ENCODE measurements at regions not wholly inside any gene's neighbourhood (a gene's known extent, or its start where the extent isn't known, plus 50 kb on each side); places are given as distances from the start of the nearest gene placed in this dataset.

DNA sequence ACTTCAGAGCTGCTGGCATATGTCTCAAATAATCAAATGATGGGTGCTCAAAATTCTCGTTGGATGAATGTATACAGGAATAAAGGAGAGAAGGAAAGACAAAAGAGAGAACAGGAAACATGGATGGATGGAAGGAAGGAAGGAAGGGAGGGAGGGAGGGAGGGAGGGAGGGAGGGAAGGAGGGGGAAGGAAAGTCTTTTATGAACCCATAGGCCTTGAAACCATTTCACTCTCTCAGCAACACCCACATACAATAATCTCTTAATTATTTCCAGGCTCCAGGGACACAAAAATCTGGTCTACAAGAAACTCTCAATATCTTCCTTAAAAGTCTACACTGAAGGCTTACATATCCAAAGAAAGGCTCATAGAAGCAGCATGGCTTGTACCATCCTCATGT is 363.4 kb upstream of the TMPO start:
- no peak for DNase-seq

DNA sequence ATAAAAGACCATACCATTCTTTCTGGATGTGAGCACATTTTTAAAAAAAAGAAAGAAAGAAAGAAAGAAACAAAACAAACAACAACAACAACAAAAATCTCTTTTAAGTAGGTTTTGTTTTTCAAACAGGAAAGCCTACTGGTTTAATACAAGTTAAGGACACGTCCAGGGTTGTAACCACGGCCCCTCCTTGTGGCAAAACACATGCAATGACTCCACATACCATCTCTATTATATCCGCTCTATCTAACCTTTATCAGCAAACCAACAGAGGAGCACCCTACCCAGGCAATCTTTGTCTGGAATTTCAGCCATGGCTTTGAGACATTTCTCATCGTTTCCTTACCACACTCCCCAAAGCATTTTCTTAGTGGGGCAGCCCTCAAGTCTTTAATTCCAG is 360.5 kb upstream of the TMPO start:
- peak; percentile 73 for DNase-seq

DNA sequence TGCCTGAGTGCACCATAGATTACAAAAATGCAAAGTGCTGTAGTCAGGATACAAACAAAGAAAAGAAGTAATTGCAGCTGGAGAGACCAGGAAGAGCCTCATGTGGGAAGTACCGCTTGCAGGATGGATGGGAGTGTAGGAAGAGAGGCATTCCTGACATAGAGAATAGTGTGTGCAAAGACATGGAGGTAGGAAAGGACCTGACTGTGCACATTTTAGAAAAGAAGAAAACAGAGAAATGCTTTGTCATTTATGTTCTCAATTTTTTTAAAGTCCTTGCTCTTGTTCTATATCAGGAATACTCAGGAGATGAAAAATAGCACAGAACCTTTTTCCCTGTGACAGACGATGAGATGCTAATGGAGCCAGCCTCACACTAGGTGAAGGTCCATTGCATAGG is 358.7 kb upstream of the TMPO start:
- DNase-seq: no peak

DNA sequence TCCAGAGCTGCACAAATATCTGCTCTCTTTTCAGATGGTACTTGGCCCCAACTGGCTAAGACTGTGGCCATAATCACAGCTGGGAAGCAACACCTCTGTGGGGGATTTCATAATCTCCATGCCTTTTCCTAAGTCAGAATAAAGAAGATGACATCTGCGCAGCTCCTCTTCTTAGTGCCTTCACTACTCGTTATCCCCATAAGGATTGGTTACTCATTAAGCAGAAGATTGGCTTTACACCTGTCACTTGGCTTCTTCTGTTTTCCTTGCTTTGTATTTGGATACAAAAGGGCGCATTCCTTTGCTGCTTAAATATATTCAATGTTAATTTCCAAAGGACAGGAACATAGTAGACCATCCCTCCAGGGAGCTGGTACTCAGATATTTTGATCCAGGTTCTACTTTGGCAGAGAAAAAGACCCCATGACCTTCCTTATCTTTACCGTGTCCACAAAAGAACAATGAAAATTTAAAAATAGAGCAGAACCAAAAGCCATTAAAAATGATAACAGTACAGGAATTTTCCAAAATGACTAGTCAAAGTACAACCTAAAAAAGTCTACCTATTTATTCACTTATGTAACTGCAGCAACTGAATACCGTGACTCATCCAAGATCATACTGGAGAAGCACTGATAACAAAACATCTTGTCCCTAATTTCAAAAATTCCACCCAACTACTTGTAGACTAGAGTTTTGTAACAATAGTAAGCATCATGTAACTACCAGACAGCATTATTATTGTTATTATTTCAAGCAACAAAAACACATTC is 352.3 kb upstream of the TMPO start:
- DNase-seq: no peak

DNA sequence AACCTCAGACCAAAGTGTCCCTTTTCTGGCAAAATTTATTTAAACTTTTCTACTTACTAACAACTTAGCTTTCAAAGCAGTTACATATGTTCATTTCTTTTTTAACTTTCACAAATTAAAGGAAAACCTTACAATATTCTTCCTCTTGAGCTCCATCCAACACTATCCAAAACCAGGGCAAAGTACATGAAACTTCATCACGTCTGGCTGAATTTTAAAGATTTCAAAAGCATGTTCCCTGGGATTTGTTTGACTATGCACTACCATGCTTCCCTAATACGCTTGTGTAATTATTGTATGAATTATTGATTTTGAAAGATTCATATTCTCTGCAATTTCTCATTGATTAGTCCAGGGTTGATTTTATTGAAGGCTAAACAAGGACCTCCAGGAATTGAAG is 343.1 kb upstream of the TMPO start:
- DNase-seq: no peak

DNA sequence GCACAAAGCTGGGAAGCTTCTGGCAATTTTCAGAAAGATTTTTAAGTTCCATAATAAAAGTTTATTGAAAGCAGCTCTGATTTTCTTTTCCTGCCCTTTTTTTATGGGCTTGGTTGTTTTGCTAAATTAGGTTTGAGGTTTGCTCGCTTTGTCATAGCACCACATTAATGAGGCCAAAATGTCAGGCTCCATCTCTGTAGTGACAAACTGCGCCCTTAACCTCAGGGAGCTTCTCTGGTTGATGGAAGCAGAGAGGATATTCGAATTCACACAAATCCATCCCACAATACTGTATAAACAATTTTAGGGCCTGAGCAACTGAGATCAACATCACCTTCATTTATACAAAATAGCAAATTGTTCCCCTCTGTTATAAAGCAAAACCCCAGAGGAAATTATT is 342.6 kb upstream of the TMPO start:
- DNase-seq: no peak

DNA sequence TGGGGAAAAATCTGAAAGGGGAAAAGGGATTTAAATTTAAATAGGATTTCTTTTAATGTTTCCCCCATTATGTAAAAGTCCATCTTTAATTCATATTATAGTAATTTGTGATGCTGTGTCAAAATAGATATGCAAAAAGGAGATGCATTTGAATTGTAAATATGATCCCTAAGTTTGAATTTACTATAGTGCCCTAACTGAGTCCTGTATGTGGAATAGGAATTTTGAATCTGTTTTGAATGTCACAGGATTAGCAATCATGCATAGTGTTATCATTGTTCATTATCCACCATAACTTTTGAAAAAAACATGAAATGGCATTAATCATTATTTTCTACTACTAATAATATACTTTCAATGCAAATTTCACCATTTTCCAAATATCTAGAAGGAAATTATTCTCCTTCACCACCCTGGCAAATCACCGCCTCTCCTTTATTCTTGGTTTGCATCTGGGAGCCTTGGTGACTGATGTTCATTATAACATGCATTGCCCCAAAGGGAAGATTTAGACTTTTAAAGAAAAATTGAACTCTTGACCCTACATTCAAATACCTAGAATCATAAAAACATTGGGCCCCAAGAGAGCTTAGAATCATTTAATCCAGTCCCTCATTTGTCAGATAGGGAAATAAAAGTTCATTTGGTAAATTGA is 341.5 kb upstream of the TMPO start:
- no peak for DNase-seq

DNA sequence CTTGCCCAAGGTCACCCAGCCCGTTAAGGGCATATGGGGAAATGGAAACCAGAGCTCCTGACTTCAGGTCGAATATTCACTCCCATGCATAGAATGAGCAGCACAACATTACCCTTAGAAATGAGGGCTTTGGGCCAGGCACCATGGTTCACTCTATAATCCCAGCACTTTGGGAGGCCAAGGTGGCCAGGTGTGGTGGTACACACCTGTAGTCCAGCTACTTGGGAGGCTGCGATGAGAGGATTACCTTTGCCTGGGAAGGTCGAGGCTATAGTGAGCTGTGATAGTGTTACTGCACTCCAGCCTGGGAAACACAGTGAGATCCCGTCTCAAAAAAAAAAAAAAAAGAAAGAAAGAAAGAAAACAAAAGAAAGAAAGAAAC is 341.0 kb upstream of the TMPO start:
- DNase-seq: no peak

DNA sequence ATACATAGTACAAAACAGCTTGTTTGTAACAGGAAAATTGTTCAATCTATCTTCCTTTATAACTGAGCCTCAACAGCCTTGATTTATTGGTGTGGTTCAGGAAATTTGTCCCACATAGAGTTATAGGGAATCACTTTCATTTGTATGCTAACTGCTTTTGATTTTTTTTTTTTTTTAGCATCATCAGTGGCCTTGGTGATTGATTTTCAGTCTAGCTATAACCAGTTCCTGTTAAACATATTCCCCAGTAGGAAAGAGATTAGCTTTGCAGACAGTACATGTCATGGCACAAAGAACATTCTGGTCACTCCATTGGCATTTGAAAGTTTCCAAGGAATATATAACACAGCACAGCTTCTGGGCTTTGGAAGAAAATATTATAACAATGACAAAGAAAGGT is 337.3 kb upstream of the TMPO start:
- no peak for DNase-seq

DNA sequence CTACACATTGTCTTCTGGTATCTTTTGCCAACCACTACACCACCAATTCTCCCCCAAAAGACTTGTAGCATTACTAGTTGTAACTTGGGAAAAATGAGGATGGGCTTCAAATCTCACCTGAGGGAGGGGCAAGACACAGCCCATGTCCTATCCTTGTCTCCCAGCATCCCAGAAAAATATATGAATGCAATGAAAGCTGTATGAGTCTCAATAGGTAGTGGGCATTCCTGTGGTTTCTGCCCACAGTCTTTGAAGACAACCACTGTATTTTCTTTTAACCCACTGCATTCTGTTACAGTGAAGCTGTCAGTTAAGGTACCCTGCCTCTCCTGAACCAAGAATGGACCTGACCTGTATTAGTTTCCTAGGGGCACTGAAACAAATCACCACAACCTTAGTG is 336.2 kb upstream of the TMPO start:
- no peak for DNase-seq

DNA sequence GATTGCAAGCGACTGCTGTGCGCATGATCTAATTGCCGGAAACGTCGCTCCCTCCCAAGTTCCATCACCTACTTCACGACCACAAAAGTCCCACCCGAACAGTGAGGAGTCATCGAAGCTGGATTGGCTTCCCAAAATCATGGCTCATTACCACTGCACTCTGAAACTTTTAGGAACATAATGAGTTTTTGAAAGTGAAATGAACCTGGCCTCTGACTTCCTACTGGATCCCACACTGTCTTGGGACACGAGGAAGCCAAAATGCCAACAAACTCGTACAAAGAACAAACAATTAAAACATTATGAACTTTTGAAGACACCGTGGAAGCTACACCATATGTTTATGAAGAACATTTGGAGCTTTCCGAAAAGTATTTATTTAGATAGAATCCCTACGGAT is 334.8 kb upstream of the TMPO start:
- DNase-seq: no peak

DNA sequence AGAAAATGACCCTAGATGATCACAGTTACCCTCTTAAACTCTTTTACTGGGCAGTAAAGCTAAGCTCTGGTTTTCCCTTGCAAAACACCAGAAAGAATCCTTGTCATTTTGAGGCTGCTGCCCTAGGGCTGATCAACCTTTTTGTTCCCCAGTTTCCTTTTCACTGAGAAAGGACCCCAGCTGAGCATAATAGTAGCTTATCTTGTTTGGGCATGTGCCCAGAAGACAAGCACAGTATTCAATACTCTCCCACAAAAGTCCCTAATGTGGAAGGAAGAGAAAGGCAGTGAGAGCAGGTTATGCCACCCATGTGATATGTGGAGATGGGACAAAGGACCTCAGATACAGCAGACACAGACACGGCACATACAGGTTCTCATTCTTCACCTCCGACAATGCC is 332.6 kb upstream of the TMPO start:
- peak; percentile 64 for DNase-seq

DNA sequence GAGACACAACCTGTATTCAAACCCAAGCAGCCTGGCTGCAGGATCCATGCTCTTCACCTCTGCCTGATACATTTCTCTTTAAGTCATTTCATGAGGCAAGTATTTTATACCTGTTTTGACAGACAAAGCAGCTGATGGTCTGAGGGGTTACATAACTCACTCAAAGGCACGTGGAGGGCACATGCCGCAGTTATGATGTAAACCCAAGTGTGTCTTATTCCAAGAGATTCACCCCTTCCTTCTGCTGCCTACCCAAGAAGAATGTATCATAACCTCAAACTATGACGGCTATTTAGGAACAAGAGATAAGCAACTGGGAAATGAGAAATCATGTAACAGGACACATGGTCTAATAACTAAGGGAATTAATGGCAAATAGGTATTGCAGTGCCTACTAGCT is 329.8 kb upstream of the TMPO start:
- no peak for DNase-seq

DNA sequence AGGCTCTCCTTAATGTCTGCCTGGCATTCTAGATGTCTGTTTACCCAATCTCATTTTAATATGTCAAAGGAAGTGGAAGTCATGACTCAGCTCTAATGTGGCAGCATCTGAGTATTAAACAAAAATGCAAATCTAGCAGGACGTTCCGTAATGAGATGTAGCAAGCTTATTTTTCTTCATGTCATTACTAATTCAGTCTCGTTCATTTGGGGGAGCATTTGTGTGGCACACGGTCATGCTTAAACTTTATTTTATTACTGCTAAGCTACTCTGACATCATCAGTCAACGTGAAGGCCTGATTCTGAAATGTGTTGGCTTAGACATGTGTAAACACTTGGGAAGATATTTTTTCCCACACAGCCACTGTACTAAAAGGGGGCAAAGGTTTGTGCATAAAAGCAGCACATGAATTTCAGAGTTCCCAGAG is 326.7 kb upstream of the TMPO start:
- no peak for DNase-seq

DNA sequence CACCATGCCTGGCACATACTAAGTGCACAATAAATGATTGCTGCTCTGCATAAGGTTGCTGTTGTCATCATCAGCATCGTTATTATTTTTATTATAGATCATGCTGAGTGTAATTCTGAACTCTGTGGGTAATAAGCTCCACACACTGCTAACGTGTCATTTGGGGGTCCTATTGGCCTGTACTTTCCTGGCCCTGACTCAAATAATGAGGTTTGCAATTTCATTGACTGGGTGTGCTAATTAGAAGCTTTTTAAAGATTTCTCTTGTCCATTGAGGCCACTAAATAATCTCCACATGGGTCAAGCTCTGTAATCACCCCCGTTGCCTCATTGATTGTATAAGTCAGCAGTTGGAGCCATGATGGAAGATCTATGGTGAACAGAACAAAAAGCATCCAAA is 320.8 kb upstream of the TMPO start:
- no peak for DNase-seq

DNA sequence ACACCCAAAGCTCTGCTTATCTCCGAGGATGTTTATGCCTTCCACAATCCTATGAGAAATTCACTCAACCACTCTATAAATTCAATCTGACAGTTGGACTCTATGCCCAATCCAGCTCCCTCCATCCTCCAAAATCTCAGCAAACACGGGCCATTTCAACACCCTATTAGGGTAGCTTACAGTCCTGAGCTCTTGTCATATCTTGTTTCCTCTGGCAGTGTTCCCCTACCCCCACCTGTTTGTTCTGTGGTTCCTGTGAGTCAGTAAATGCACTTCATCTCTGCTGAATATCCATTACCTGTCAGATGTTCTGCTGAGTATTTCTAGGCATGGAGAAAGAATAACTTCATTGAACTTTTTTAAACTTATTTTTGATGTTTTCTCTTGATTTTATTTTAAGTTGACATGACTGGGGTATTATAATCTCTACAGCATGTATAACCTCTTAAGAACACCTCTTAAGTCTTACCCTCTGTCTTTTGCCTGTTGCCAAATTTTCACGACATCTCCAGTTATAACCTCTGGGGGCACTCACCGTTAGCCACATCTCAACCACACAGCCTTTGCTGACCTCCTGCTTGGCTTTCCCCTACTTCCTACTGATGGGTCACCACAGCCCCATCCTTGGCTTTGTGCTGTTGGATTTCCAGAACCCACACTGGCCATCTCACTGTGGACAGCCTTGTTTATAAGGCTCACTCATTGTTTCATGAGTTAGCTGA is 317.0 kb upstream of the TMPO start:
- no peak for DNase-seq

DNA sequence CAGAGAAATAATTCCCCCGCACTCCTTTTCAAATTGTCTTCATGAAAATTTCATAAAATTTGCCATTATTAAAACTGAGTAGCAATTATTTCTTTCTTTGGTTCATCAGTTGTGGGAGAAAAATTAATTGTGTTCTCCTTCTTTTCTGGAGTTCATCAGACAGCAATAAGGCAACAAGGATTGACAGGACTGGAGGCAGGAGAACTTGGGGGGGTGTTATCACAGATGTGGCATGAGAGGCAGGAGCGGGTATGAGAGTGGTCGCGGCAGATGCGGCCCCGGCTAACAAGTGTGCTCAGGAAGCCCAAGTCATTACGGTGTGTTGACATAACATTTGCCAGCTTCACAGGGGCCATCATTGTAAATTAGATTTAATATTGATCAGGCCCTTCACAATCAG is 306.6 kb upstream of the TMPO start:
- no peak for DNase-seq

DNA sequence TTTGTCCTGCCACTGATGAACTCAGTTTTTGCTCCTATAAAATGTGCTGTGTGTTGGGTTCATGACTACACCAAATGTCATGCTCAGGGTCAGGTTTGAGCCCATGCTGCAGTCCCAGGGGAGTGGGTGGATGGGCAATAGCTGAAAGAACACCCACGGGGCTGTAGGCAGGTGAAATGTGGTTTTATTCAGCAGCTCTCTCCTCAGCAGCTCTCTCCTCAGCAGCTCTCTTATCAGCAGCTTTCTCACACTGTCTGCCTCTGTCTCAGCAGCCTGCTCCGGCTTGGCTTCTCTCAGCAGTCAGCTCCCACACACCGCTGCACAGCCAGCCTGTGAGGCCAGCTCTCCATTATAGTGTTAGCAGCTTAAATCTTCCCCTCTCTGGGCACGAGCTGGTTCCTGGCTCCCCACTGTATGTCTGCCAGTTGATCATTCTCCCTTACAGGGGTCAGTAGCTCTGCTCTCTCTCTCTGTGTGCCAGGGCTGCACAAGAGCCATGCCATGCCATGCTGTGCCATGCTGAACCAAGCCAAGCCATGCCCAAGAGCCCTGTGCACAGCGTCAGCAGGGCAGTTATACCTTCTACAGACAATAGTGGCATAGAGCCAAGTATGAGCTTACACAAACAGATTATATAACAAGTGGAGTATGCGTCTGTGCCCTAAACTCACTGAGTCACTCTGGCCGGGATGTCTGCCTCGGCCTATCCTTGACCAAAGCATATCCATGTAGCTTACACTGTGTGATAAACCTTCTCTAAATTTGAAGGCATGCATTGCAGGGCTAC is 303.3 kb upstream of the TMPO start:
- DNase-seq: no peak

DNA sequence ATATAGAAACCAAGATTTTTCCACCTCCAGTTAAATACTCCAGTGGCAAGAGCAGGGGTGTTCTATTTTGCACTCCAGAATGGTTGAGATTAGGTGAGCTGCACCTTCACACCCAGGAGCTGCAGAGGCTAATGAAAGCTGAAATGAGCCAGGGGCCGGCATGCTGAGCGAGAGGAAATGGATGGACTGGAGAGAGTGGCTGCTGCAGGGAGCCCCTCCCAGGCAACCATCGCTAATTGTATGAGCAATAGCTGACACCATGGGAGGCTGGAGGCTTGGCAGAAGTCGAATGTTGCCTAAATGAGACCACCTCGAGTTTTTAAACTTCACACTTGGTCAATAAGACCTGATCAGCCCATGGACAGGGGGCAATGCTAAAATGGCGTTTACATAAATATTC is 301.8 kb upstream of the TMPO start:
- no peak for DNase-seq

DNA sequence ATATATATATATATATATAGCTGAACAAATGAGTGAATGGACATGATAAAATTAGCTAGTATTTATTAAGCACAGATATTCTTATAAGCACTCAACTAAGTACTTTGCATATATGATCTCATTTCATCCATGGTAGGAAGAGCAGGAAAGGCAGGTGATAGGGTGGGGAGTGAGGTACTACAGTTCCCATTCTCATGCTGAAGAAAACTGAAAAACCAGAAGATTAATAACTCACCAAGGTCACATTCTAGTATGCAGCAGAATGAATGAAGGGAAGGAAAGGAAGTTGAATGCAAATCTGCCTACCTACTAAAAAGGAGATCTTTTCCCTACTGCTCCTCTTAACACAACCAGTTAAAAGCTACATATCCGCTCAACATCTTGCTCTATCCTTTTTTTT is 298.1 kb upstream of the TMPO start:
- no peak for DNase-seq

DNA sequence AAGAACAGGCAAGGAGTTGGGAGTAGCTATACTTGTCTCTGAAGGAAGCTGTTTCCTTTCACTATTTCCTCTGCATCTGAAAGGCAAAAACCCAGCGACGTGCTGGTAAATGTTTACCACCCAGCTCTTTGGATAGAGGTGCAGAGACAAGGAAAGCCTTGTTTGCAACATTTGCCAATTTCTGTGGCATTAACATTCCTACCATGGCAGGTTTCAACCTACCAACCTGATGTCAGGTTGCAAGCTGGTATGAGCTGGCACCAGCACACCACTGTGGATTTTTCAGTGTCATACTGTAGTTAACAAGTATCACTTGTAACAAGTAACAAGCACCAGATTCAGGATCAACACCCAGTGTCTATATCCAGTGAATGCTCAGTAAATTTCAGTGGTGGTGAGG is 294.8 kb upstream of the TMPO start:
- DNase-seq: no peak

DNA sequence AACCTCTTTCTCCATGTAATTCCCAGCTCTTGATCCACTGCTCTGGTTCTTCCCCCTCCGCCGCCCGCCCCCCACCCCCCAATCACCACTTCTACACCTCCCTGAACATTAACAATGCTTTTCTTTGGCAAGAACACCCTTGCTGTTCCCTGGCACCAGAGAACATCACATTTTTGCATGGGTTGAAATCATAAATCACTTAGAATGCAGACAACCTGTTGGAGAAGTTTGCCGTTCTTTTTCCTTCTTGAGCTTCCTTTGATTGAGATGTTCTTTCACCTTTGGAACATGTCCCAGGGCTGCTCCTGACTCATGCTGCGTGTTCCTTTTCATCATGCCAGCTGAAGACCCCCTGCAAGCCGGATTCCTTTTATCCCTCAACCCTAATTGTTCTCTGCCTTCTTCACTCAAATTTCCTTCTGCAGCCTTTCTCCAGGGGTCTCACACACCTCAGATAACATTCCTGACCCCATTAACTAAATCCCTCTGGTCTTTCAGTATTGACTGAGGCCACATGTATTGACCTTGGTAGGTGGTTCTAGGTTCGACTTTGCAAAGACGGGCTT is 294.1 kb upstream of the TMPO start:
- no peak for DNase-seq

DNA sequence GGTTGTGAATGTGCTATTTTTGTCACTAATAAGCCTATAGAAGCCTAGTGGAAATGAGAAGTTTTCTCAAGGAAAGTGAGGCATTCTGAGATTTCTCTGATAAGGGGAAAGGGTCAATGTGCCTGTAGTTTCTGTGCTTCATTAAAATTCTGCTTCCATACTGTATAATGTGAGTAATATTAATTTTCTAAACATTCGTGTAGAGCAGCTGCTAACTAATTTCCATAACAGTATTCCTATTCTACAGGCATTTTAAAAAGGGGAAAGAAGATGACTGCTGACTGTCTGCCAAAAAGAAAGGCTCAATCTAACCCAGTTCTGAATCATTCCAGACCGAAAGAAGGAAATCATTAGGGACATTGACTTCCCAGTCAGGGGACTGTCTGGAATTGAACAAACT is 293.3 kb upstream of the TMPO start:
- DNase-seq: no peak

Data from NCI-H2081 treated with DMSO at 0.1 percent for 48 hours (cell line).